ENCODE measurements at regions not wholly inside any gene's neighbourhood (a gene's known extent, or its start where the extent isn't known, plus 50 kb on each side); places are given as distances from the start of the nearest gene placed in this dataset.
"Not testable (repeated sequence)": the region's sequence is repeated elsewhere in the genome, so short reads cannot be mapped to it uniquely, and the experiment has no call there.

DNA sequence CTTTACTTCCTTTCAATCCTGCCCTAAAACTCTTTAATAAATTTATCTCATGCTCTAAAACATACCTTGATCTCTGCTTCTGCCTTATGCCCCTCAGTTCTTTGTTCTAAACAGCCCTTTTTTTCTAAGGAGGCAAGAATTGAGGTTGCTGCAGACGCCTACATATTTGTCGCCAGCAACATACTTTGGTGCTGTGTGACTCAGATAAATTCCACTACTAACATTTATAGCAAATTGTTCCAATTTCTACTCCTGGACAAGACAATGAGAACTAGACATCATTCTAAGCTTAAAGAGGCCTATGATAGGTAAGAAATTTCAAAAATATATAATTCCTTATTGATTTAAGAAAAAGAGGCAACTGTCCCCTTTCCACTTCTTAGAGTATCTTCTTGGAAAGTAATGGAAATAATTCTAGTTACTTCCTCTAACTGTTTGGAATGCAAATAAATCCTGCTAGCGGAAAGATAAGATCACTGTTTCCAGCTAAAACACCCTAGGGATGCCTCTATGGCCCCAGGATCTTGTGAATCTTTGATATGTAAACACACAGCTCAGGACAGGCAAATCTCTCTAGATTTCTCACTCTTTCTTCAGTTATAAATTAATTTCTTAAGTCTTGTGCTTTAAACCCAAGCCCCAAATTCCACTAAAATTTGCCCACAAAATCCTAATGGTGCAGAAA lies 869.1 kb downstream of the KCNT2 start:
- intact Hi-C loops (cut with DNase I): no loop called here
- no peak for ATAC-seq (ENCODE audit: poor library complexity)
- DNase-seq: no peak

DNA sequence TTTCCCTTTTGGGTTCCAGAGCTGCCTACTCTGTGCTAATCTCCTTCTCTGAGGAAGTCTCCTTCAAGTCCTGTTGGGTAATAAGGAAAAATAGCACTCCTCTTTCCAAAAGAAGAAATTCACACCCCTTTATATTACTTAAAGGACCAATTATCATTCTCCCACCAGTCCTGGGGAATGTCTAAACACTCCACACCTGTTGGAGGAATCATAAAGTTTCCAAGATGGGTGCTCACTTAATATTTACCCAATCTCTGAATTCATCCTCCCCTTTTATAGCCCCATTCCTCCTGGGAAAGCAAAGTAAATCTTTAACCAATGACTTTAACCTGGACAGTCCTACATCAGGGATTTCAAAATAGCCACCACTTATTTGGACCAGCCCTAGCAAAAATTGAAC lies 873.1 kb downstream of the KCNT2 start:
- ATAC-seq (ENCODE audit: poor library complexity) (no peak), DNase-seq (no peak)
- intact Hi-C loops (cut with DNase I): no loop called here

DNA sequence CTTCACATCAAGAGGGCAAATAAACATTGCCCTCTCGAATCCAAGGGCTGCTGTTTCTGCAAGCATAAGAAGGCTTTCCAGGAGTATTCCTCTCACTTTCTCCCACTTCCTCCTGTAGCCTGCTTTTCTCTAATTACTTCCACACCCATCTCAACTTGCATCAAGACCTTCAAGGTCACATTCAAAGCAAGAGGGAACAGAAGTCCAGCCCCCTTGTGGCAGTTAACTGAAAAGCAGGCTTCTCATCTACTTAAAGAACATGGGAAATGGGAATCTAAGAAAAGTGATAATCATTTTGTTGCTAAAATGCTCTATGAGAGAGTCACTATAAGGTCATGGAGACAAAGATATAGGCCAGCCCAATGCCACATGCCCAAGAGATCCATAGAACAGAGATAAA lies 874.4 kb downstream of the KCNT2 start:
- ATAC-seq (ENCODE audit: poor library complexity) (no peak), DNase-seq (no peak)
- intact Hi-C loops (cut with DNase I): no loop called here

DNA sequence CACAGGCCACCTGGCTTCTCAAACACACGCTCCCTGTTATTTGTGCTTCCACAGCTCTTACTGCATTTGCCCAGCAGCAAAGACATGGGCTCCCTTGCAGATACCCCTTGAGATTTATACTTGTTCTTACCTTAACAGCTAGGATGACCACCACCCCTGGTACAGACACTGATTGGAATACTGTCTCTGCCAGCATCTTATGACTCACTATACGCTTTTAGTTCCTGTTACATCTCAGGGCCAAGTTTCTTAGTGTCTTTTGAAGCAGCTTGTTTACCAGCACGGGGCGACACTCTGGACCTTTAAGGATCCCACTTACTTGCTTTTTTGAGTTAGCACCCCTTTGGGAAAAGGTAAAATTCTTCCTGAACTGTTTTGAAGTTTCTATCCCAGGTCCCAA lies 874.8 kb downstream of the KCNT2 start:
- DNase-seq (no peak), ATAC-seq (ENCODE audit: poor library complexity) (no peak)
- intact Hi-C loops (cut with DNase I): no loop called here

DNA sequence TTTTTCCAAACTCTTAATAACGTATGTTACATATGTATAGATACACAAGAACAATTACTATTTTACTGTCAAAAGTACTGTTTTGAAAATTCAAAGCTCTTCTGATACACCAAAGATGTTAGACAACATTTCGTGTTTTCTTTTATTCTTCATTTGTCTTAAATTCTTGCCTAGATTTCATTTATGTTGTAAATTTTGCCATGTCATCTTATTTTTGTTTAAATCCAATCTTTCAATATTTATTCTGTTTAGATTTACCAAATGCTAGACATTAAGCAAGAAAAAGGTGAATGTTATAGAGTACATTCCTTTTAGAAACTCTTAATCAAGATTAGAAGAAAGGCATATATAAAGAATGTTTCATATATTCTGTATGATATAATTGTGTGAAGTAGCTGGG lies 876.9 kb downstream of the KCNT2 start:
- DNase-seq (no peak), ATAC-seq (ENCODE audit: poor library complexity) (no peak)
- intact Hi-C loops (cut with DNase I): no loop called here

DNA sequence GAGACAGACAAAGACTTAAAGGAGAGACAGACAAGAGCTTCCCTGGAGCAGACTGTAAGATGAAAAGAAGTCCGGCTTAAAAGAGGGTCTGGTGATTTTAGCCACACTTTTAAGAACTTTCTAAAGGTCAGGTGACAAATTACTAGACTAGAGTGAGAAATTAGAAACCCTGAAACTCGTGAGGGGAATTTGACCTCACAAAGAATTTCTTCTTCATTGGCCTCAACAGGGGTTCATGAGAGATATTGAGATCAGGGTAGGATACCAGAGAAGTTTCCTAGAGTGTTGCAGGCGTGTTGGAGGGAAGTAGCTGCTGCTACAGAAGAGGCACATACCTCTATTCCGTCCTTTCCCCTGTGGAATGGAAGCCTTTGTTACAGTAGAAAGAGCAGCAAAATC lies 884.4 kb downstream of the KCNT2 start:
- intact Hi-C loops (cut with DNase I): no loop called here
- DNase-seq (no peak), ATAC-seq (ENCODE audit: poor library complexity) (no peak)

DNA sequence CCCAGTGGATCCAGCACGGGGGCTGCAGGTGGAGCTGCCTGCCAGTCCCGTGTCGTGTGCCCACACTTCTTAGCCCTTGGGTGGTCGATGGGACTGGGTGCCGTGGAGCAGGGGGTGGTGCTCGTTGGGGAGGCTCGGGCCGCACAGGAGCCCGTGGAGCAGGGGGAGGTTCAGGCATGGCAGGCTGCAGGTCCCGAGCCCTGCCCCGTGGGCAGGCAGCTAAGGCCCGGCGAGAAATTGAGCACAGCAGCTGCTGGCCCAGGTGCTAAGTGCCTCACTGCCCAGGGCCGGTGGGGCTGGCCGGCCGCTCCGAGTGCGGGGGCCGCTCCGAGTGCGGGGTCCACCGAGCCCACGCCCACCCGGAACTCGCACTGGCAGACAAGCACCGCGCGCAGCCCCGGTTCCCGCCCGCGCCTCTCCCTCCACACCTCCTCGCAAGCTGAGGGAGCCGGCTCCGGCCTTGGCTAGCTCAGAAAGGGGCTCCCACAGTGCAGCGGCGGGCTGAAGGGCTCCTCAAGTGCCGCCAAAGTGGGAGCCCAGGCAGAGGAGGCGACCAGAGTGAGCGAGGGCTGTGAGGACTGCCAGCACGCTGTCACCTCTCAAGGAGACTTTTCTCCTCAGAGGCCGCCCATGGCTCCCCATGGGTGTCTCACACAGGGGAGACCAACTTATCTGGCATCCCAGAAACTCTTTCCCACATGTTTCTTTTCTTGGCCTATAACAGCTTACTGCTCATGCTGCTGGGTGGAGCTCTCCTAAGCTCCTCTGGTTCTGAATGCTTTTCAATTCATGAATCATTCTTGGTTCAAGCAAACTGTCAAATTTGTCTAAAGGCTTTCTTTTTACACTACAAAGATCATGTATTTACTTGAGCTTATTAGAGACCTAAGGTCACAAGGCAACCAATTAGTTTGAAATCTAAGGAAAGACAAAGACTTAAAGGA lies 885.1 kb downstream of the KCNT2 start:
- DNase-seq; intact Hi-C loops (cut with DNase I): not testable (repeated sequence)

DNA sequence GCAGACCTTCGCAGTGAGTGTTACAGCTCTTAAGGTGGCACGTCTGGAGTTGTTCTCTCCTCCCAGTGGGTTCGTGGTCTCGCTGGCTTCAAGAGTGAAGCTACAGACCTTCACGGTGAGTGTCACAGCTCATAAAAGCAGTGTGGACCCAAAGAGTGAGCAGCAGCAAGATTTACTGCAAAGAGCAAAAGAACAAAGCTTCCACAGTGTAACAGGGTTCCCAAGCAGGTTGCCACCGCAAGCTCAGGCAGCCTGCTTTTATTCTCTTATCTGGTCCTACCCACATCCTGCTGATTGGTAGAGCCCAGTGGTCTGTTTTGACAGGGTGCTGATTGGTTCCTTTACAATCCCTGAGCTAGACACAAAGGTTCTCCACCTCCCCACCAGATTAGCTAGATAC lies 886.1 kb downstream of the KCNT2 start:
- DNase-seq; ATAC-seq (ENCODE audit: poor library complexity); intact Hi-C loops (cut with DNase I): not testable (repeated sequence)

More for the DNA sequence above, 885.1 kb downstream of the KCNT2 start:
- ATAC-seq (ENCODE audit: poor library complexity): not testable (repeated sequence)

DNA sequence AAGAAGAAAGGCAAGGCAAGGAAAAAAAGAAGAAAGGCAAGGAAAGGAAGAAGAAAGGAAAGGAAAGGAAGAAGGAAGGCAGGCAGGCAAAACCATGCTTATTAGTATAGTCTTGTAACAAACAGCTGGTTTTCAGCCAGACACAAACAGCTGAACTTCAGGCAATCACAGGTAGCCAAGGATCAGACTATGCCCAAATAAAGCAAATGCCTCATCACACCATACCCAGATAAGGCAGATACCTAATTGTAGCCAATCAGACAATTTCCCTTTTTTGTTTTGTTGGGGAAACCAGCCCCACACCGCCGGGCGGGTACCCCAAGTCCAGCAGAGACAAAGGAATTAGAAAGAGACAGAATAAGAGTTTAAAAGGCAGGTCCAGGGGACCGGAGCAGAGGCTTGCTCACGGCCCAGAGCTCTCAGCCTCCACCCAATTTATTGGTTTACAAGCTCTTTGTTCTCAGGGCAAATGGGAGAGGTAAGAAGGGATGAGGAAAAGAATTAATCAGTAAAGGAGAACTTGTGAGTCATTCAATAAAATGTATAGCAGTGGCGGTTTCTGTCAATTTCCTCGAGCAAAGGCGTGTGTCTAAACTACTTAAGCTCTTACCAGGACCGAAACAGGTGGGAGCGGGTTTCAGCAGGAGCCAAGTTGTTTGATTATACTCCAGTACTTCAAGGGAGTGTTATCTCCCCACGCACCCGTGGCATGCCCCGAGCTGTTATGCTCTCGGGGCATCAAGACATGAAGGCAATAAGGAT lies 886.8 kb downstream of the KCNT2 start:
- ATAC-seq (ENCODE audit: poor library complexity): no peak
- DNase-seq: no peak
- intact Hi-C loops (cut with DNase I): no loop called here

DNA sequence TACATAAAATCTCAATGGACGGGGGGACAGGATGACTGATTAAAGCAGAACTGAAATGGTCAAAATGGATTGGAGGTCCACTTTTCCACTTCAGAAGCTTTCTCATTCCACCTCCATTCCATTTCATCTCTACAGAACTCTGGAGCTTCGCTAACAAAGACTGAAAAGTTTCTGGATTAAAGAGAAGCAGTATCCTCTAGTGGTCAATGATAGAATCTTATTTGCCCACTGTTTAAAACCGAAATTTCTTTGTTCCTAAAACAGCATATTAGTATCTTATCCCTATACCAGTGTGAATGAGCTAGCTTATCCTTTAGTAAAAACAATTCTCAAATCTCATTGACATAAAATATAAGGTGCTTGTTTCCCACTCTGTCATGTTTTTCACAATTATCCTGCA lies 890.6 kb downstream of the KCNT2 start:
- intact Hi-C loops (cut with DNase I): no loop called here
- DNase-seq (no peak), ATAC-seq (ENCODE audit: poor library complexity) (no peak)

DNA sequence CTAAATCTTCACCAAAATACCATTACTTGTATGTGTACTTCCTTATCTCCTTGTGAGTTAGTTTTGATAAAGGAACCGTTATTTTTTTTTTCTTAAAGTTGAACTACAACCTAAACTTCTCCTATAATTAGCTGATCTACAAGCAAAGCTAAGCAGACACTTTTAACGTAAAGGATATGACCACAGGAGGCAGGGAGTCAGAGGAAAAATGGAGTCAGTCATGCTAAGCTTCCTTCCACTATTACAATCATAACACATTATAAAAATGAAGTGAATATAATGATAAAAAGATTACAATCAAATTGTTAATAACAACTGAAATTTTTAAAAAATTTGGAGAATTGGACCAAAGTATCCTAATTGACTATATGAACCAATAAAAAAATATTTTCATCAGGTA lies 892.6 kb downstream of the KCNT2 start:
- intact Hi-C loops (cut with DNase I): no loop called here

DNA sequence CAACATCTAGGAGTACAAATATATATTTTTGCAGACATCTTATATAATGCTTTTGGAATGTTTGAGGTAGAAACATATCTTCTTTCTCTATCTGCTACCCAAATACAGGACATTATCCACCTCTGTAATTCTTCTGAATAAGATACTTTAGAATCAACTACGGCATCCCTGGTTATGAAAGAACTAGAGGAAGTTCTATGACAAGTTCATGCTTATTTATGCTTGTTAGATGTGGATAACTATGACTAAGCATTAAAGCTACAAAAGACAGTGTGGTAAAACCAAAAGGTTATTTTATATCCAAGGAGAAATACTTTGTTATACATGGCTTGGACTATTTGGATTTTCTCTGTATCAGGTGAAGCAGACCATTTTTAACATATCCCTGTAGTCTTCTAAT lies 894.0 kb downstream of the KCNT2 start:
- ATAC-seq (ENCODE audit: poor library complexity): no peak
- DNase-seq: no peak
- intact Hi-C loops (cut with DNase I): no loop called here

More for the DNA sequence above, 892.6 kb downstream of the KCNT2 start:
- no peak for ATAC-seq (ENCODE audit: poor library complexity)
- DNase-seq: no peak

DNA sequence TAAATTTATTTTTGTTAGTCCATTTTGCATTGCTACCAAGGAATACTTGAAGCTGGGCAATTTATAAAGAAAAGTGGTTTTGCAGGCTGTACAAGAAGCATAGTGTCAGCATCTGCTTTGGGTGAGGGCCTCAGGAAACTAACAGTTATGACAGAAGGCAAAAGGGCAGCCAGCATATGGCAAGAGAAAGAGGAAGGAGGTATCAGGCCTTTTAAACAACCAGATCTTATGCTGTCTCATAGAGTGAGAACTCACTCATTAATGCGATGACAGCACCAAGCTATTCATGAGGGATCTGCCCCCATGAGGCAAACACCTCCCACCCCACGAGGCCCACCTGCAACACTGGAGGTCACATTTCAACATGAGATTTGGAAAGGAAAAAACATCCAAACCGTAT lies 898.4 kb downstream of the KCNT2 start:
- DNase-seq: no peak
- intact Hi-C loops (cut with DNase I): no loop called here
- ATAC-seq (ENCODE audit: poor library complexity): no peak

DNA sequence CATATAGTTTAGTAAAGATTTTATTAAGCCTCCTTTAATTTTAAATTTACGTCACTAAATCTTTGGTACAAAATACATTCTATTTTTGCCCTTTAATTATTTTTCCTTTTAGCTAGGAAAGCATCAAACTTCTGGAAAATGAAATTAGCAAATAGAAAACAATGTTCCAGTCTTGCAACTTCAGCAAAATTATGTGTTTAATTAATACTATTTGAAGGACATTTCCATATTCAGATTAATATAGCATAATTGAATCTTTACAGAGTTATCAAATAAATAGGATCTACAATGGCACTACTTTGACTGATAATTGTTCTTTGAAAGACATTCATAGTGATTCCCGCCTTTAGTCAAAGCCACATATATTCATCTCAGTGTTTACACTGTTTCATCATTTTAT lies 904.2 kb downstream of the KCNT2 start:
- intact Hi-C loops (cut with DNase I): no loop called here
- ATAC-seq (ENCODE audit: poor library complexity) (no peak), DNase-seq (no peak)

DNA sequence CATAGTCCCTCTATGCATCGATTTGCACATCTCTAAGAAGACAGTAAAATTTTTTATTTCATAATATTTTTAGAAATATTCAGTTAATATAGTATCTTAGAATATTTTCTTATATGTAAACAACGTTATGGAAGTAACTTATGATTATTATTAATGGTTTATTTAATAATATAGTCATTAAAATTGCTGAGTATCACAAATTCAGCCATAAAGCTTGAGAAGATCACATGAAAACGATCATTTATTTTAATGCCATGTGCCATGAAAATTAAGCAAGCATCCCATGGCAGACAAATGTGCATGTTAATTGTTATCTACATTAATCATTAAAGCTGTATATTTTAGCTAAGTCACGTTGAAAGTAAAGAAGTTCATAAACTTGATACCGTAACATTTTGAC lies 907.1 kb downstream of the KCNT2 start:
- ATAC-seq (ENCODE audit: poor library complexity) (no peak), DNase-seq (no peak)
- intact Hi-C loops (cut with DNase I): no loop called here

DNA sequence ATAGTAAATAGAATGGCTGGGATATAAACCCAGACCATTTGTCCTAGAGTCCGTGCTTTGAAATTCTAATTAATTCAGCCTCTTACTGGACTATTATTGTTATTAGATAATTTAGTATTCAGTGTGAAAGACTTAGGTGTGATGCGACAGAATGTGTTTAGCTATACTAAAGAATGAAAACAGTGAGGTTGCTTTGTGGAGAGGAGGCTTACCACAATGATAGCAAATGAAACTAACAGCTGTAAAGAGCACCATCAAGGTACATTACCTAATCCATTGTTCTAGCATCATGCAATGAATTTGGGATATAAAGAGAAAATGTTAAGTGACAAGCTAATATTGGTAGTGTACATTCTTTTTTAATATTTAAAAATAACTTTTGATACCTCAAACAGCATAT lies 911.1 kb downstream of the KCNT2 start:
- no peak for ATAC-seq (ENCODE audit: poor library complexity)
- DNase-seq: no peak
- intact Hi-C loops (cut with DNase I): no loop called here

DNA sequence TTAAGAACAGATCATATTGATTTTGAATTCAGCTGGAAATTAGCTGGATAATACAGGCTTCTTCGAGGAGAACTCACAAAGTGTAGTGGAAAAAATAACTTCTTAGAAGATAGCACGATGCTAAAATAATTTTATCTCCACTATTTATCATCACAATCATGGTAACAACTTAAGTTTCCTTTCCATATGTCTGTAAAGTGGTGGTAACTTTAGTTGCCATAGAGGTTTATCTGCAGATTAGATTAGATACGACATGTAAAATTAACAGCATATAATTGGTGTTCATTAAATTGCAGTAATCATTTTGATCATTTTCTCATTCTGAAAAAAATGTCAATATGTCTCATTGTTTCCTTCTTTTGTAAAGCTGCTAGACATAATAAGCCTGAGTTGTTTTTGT lies 921.5 kb downstream of the KCNT2 start:
- intact Hi-C loops (cut with DNase I): no loop called here
- no peak for DNase-seq

DNA sequence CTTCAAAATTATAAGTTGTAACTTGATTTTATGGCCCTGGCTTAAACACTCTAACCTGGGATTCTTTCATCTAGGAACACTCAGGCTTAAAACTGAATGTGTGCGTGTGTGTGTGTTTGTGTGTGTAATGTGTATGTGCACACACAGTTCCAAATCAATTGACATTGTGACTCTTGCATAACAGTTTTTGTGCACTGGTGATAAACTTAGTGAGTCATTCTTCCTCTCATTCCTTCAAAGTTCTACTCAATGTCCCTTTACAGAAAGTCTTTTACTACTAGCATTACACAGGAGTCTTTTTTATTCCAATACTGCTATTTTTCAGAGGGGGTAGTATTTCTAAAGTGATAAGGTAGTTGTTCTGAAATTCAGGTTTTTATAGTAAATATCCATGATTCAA lies 943.6 kb downstream of the KCNT2 start:
- intact Hi-C loops (cut with DNase I): no loop called here
- no peak for ATAC-seq (ENCODE audit: poor library complexity)

More for the DNA sequence above, 921.5 kb downstream of the KCNT2 start:
- no peak for ATAC-seq (ENCODE audit: poor library complexity)

DNA sequence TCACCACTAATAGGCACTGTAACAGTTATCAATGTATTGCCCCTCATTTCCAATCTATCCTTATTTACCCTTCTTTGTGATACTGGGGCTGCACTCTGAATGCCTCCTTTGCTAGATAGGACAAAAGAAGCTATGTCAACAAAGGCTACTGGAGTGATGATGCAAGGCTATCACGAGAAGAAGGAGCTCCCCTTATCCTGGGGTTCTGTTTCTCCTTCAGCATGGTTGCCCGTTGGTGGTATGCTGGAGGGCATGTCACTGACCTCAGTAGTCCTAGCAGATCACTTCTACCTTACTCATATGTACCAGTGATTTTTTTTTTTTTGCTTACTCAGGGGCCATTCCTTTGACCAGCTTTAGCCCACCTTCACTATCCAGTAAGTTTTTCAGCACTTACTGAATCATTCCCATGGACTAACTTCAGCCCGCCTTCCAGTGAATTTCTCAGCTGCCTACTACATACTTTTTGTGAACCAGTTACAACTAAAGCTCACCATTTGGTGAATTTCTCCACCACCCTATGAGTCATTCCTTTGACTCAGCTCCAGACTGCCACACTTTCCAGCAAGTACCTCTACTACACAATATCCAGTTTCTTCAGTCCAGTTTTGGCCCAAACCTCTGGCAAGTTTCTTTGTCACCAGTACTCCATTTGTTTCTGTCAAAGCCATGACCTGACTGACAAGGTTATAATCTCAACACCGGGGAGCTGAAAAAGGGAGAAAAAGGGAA lies 944.5 kb downstream of the KCNT2 start:
- no peak for DNase-seq
- intact Hi-C loops (cut with DNase I): no loop called here
- ATAC-seq (ENCODE audit: poor library complexity): no peak

More for the DNA sequence above, 943.6 kb downstream of the KCNT2 start:
- no peak for DNase-seq

Data from Right ventricle myocardium superior (tissue), 1 donor.